Midbrain (tissue), 1 donor: ENCODE measurements at regions not wholly inside any gene's neighbourhood (a gene's known extent, or its start where the extent isn't known, plus 50 kb on each side); places are given as distances from the start of the nearest gene placed in this dataset.

Experiments
- DNase-seq: peaks from one replicate; lab custom pipeline; 2025; lab: John Stamatoyannopoulos, UW

- DNase-seq, result no peak
Measured at GRCh38 chr3:177992993-177993970, 543.0 kb upstream of the KCNMB2 start.

GRCh38 chr3:177994976-177995375 lies 541.3 kb upstream of the KCNMB2 start:
- no peak for DNase-seq

GRCh38 chr3:177995381-177996085 lies 540.7 kb upstream of the KCNMB2 start:
- DNase-seq, result no peak

GRCh38 chr3:178001670-178002101 lies 534.5 kb upstream of the KCNMB2 start:
- DNase-seq, result no peak

- no peak for DNase-seq
Measured at GRCh38 chr3:178002113-178002512, 534.1 kb upstream of the KCNMB2 start.

GRCh38 chr3:178003756-178004155 lies 532.5 kb upstream of the KCNMB2 start:
- no peak for DNase-seq

GRCh38 chr3:178005961-178006360 lies 530.3 kb upstream of the KCNMB2 start:
- DNase-seq, result no peak

- DNase-seq, result no peak
Measured at GRCh38 chr3:178010306-178010705, 525.9 kb upstream of the KCNMB2 start.

GRCh38 chr3:178019645-178020044 lies 516.6 kb upstream of the KCNMB2 start:
- DNase-seq, result no peak

- DNase-seq, result no peak
Measured at GRCh38 chr3:178022599-178022998, 513.6 kb upstream of the KCNMB2 start.

GRCh38 chr3:178028933-178029332 lies 507.3 kb upstream of the KCNMB2 start:
- DNase-seq, result no peak

- DNase-seq, result no peak
Measured at GRCh38 chr3:178036451-178037144, 499.6 kb upstream of the KCNMB2 start.

GRCh38 chr3:178041931-178042330 lies 494.3 kb upstream of the KCNMB2 start:
- DNase-seq, result no peak

GRCh38 chr3:178042376-178042775 lies 493.9 kb upstream of the KCNMB2 start:
- DNase-seq, result no peak

- DNase-seq, result no peak
Measured at GRCh38 chr3:178043084-178043483, 493.2 kb upstream of the KCNMB2 start.

GRCh38 chr3:178044320-178044719 lies 491.9 kb upstream of the KCNMB2 start:
- no peak for DNase-seq

GRCh38 chr3:178047496-178047895 lies 488.7 kb upstream of the KCNMB2 start:
- DNase-seq, result no peak

- no peak for DNase-seq
Measured at GRCh38 chr3:178048768-178049167, 487.5 kb upstream of the KCNMB2 start.

GRCh38 chr3:178054471-178054870 lies 481.8 kb upstream of the KCNMB2 start:
- DNase-seq, result no peak

- no peak for DNase-seq
Measured at GRCh38 chr3:178055939-178056338, 480.3 kb upstream of the KCNMB2 start.

- no peak for DNase-seq
Measured at GRCh38 chr3:178056868-178057267, 479.4 kb upstream of the KCNMB2 start.

GRCh38 chr3:178058629-178059028 lies 477.6 kb upstream of the KCNMB2 start:
- DNase-seq, result no peak
